ENCODE measurements at regions not wholly inside any gene's neighbourhood (a gene's known extent, or its start where the extent isn't known, plus 50 kb on each side); places are given as distances from the start of the nearest gene placed in this dataset.
A peak's percentile ranks its signal among the peaks of the same experiment; 100 is the strongest.

DNA sequence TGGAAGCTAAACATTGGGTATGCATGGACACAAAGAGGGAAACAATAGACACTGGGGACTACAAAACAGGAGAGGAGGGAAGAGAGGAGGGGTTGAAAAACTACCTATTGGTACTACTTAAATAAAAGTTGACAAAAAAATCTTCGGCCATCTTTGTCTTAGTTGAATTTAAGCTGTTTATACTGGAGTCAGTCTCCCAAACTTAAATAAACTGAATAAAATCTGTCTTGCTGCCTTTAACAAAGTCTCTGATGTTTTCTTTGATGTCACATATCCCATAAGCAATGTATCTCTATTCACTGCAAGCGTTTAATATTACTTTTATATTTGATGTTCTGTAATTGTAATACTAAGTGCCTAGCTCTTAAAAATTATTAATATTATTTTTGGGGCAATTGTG is 409.2 kb upstream of the EPHA7 start:
- DNase-seq (ENCODE audit: low spot score) = no peak

DNA sequence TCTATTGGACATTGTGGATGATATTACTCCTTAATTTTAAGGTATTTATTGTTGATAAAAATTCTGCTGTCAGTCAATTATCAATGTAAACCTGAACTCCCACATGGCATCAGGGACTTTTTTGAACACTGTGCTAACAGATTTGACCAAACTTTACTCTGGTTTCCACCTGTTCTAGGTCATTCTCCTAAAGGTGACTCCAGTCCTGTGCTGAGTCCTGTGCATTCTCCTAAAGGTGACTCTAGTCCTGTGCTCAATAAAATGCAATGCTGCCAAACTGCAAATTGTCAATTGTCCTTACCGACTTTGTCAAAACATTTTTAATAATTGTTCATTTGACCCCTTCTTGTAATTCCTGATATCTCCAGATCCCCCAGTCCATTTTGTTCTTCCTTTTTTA is 408.4 kb upstream of the EPHA7 start:
- DNase-seq (ENCODE audit: low spot score) = no peak

DNA sequence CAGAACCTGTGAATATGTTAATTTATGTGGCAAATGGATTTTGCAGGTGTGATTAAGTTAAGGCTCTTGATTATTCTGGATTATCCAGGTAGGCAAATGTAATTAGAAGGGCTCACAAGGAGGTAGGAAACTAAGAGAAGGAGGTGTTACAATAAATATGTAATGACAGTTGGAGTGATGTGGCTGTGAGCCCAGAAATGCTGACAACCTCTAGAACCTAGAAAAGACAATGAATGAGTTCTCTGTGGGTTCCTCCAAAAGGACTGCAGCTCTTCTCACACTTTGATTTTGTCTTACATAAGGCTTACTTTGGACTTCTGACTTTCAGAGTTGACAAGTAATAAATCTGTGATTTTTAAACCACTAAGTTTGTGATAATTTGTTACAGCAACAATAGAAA is 406.6 kb upstream of the EPHA7 start:
- no peak for DNase-seq (ENCODE audit: low spot score)

DNA sequence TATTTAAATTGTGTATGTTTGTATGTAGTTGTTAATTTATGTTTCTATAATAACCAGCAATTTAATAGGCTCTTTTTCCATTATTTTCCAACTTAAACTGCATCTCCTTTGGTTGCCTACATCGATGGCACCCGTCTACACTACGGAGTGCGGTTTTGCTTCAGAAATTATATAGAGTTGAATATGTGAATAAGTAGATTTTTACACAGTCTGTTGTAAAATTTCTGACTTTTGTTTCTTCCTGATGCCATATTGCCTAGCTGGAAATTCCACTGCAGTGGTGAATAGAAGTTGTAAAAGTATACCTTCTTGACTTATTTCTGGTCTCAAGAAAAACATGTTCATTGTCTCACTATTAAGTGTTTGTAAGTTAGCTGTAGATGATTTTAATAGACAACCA is 404.1 kb upstream of the EPHA7 start:
- no peak for DNase-seq (ENCODE audit: low spot score)

DNA sequence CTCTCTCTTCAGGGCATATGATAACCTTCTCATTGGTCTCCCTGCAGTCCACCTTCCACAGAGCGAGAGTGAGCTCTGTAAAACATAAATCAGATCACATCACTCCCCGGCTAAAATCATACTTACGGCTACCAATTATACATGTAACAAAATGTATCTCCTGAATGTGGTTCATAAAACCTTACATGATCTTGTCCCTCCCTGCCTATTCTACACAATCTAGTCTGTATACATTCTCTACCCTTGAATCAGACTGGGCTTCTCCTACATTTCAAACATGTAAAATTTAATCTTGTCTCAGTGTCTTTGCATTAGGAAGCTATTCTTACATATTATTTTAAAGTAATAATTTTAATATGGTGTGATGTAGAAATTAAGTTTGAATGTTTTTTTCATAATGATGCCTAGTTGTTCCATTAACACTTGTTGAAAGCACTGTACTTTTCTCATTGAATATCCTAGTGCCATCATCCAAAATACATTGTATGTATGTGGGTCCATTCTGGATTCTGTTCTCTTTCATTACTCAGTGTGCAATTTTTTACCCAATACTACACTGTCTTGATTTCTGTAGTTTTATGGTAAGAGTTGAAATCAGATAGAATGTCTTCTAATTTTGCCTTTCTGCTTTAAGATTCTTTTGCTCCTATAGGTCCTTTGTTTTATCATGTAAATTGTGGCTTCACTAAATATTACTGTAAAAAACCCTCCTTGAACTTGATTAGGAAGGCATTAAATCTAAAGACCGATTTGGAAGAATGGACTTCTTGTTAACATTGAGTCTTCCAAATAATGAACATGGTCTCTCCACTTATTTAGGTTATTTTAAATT is 403.3 kb upstream of the EPHA7 start:
- DNase-seq (ENCODE audit: low spot score) = no peak

DNA sequence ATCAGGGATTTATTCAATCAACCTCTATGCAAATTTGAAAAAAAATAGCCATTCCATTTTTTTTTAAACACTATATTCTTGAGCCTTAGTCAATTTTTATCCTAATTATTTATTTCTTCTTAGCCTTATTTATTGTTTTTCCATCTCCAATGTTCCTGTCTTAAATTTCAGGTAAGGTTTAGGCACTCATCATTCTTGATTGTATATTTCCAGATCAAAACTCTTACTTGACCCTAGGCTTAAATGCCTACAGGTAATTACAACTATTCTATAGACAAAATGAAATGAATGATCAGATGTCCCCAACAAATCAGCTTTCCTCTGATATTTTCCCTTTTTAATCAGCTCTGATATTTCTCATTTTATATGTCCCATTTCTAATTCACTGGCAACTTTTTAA is 402.6 kb upstream of the EPHA7 start:
- no peak for DNase-seq (ENCODE audit: low spot score)

DNA sequence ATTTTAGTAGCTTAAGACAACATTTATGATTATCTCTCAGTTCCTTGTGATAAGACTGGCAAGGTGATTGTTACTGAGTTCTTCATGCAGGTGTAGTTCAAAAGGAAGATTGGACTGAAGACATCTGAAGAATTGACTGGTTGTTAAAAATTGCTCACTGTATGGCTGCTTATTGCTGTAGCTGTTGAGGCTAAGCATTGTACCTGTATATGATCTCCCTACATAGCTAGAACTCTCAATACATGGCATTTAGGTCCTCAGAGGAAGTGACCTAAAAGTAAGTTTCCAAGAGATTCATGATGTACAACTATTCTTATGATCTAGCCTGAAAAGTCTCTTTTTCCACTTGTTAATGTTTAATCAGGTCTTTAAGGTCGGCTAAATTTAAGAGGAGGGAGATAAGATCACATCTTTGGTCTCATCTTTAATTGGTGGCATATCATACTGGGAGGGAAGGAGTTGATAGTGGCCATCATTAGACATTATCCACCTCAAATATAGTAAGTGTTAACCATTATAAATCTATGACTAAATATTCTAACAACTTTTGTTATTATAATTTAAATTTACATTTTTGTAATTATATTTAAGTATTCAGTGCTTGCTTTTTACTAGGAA is 401.2 kb upstream of the EPHA7 start:
- no peak for DNase-seq (ENCODE audit: low spot score)

DNA sequence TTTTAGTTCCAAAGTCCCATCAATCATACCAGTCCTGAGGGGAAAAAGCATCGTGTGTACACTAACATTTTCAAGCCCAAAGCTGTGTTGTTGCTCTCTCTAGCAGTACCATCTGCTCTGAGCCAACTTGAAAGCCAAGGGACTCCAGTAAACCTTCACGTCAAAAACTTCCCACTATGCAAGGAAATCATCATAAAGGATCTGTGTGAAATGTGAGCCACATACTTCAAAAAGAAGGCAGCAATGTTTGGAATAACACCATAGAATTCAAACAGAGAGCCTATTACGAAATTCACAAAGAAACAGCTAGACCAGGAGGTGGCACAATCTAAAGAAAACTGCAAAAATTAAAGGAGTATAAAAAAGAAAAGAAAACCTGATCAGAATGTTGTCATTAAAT is 399.8 kb upstream of the EPHA7 start:
- peak; percentile 19 for DNase-seq (ENCODE audit: low spot score)

DNA sequence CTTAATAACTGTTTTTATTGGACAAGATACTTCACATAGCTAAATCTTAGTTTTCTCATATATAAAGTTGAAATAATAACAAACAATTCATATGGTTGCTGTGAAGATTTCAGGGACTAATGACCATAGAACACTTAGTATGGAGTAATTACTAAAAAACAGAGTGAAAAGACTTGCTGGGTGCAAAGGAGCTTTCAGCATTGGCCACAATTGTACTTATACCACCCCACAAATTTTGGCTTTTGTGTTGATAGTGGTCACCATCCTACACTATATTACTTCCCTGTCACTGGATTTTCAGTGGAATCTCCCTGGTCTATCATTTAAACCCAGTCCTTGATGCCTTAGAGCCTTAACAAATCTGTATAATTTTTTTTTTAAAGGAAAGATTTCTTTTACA is 398.6 kb upstream of the EPHA7 start:
- DNase-seq (ENCODE audit: low spot score) = no peak

DNA sequence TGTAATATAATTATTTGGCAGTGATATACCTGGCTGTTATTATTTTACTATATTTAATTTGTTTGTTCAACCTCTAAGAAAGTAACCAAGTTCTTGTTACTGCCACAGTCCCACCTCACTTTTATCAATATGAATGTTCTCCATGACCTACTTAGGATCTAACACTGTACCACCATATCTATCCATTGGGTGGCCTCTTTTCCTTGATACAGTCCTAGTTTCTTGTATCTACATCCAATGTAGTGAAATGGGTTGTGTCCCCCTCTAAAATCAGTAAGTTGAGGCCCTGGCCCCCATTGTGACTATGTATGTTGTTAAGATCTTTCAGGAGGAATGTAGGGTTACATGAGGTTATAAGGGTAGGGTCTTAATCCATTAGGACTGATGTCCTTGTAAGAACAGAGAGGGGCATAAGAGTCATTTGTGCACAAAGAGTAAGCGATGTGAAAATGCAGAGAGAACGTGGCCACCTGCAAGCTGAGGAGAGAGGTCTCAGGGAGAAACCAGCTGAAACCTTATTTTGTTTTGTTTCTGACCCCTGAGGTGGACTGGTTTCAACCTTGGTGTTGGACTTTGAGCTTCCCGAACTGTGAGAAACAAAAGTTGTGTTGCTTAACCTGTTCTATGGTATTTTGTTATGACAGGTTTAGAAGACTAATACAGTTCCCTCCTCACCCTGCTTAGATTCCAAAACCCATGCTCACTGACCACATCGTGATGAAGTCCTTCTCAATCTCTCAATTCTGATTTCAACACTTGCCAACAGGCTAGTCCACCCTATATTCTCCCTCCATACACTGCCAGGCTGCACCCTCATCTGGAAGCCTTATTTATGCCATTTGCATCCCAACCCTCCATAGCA is 387.3 kb upstream of the EPHA7 start:
- no peak for DNase-seq (ENCODE audit: low spot score)

DNA sequence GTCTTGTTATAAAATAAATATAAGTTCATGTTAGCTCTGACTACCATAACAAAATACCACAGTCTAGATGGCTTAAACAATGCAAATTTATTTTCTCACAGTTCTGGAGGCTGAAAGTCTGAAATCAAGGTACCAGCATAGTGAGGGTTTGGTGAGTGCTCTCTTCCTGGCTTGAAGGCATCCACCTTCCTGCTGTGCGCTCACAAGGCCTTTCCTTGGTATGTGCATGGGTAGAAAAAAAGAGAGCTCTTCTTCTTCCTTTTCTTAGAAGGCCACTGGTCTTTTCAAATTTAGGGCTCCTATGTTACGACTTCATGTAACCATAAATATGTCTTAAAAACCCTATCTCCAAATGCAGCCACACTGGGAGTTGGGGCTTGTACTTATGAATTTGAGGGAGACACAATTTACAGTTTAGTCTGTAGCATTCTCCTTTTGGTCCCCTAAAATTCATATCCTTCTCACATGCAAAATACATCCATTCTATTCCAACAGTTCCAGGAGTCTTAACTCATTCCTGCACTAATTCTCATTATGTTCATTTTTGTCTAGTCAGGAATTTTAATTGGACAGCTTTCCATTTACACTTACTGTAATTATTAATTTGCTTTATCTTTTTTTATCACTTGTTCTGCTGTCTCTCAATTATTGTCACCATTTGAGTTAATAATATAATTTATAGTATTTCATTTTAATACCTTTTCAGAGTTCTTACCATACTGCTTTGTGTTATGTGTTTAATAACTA is 381.9 kb upstream of the EPHA7 start:
- DNase-seq (ENCODE audit: low spot score) = no peak

DNA sequence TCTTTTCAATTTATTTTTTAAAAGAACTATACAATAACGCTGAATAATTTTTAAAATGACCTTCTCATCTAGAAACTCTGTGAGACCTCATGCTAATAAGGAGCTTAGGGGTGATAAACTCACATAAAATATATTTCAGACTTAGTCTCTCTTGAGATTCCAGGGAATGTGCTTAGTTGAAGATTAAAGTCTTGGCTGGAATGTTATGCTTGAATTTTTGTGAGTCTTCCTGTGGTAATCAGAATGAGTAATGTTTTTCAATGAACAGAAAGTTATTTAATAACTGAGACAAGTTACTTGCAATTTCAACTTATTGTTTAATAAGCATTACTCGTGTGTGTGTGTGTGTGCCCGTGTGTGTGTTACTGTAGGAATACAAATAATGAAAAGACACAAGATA is 379.9 kb upstream of the EPHA7 start:
- no peak for DNase-seq (ENCODE audit: low spot score)

DNA sequence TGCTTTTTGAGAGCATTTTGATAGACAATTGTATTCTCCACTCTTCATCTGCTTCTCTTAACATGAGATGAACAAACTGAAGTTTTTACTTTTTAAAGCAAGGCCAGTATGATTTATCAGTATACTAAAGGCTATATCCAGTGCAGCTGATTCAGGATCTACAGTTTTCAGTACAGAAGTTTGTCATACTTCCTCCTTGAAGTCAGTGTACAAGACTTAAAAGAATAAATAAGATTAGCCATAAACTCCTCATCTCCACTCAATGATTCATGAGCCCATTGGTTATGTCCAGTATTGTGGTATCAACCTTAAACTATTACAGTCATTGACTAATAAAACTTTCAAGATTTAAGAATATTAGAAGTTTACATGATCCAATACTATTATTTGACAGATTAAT is 374.8 kb upstream of the EPHA7 start:
- DNase-seq (ENCODE audit: low spot score) = no peak

DNA sequence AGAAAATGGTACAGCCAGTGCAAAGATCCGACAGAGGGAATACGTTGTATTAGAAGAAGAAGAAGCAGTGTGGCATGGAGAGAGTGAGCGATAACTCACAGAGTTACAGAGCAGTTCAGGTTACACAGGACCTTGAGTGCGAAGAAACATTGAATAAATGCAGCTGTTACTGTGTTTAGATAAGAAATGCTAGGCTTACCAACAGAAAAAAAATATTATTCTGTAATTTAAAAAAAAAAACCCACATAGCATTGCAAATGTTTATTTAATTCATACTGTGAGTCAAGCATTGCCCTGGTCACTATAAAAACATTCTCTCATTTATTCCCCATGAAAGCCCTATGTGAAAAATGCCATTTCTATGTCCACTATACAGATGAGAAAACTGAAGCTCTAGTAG is 373.4 kb upstream of the EPHA7 start:
- DNase-seq (ENCODE audit: low spot score) = no peak

DNA sequence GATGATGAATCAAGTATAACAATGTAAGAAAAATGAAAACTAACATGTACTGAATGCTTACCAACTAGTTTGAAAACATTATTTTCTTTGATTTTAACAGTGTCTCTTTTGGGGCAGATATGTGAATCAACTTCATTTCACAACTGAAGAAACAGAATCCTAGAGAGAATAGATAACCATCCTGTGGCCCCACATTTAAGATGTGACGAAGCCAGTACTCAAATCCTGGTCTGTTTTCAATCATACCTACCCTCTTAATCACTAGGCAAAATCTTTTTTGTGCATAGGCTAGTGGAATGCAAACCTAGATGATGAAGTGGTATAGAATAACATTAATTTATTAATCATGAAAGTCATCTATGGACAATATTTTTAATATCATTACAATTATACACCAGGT is 371.6 kb upstream of the EPHA7 start:
- DNase-seq (ENCODE audit: low spot score) = no peak

DNA sequence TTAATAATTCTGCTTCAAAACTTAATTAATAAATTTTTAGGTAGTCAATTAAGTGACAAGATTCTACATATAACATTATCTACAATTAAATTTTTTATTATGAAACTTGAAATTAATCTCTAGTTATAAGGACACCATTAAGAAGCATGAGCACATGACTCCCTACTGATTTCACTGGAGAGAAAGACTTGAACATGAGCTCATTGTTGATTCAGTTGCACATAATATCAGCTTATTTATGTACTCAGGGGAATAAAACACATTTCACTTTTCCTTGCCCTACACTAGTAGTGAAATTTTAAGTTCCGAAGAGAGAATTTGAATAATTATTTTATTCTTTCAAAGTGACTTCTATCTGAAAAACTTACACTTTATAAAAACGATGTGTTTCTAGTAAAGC is 370.2 kb upstream of the EPHA7 start:
- DNase-seq (ENCODE audit: low spot score) = no peak

DNA sequence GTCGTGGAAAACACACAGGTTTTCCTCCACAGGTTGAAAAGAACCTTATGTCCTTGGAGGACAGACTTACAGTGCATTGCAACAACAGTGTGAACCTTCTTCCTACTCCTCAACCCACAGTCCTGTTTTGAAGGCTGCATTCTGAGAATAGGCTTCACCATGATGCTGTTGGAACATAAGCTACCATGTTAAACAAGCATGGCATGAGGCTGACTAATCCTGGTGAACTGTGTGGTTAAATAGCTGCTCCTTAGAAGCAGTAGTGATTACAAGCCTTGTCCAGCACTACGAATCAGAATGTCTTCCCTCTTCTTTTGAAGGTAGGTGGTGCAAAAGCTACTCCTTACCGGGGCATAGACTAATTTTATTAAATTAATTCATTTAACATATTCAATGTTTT is 368.5 kb upstream of the EPHA7 start:
- no peak for DNase-seq (ENCODE audit: low spot score)

DNA sequence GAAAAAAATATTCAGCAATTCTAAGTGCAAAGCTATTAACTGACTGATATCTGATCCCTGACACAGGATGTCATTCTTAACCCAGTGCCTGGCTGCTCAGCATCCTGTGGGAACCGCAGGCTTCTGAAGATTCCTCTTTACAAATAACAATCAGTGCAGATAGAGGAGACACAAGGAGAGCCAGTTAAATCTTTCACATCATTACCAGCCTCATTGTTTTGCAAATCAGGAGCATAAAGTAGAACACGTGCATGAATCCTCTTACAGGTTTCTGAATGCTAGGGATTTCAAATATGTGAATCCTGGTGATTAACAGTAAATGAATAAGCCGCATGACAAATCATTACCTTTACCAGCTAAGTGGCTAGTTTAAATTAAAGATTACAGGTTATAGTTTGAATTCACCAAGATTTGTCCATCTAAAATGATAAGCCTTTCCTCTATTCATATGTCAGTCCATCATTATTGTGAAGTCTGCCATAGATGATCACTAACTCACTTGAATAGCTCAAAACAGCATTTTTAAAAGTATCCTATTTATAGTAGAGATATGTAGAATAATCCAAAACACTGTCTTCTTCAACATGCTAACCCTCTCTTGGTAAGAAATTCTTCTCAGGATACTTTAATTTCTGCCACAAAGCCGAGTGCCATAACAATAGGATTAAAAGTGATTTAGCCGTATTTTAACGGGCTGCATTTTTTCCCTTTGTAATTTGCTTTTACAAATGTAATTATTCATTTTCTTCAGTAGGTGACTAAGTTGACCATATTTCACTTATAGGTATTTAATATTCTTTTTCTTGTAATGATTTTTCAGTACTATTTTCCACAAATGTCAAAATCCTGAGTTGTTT is 367.3 kb upstream of the EPHA7 start:
- DNase-seq (ENCODE audit: low spot score) = no peak

DNA sequence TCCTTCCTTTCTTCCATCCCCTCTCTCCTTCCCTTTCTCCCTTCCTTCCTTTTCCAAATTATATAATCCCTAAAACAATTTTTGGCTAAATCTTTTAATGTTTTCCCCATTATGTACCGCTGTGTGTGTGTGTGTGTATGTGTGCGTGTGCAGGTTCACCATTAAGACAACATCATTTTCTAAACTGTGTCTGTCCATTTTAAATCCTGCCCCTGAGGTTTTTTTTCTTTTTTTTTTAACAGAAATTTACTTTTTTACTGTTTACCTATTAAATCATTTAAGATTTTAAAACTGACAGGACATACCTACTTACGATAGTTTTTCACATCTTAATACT is 366.3 kb upstream of the EPHA7 start:
- no peak for DNase-seq (ENCODE audit: low spot score)

DNA sequence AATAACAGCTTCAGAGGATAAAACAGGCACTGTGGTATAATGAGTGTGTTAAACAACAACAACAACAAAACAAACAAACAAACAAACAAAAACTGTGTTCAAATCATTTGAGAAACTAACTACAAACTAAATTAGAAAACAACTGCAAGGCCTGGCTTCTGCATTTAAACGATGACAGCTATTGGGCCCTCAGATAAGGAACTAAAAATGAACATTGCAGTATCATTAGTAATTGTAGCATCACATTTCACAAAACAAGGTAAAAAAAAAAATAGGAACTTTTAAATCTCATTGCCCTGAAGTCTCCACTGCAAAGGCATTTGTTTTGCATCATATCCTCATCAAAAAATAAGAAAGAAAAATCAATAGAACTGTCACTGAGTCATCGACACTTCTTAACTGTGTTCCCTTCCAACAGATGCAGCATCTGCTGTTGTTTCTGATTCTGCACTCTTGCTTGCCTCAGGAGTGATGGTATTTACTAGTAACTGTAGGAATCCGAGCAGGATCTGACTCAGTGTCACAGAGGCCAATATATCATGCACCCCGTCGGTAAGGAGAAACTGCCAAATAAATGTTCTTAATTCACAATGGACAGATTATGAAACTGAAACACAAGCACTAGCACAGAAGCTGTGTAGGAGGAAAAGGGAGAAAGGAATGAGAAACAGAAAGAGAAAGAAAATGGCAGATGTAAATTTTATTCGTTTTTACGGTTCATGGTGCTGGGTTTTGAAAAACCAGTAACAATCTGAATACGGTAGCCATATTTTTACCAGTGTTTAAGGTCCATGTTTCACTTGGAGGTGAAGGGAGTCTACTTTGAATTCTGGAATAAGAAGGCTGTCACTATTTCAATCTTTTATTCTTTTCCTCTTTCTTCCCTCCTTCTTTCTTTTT is 365.7 kb upstream of the EPHA7 start:
- no peak for DNase-seq (ENCODE audit: low spot score)
